Right lobe of liver (tissue), 6 donors: ENCODE measurements at regions not wholly inside any gene's neighbourhood (a gene's known extent, or its start where the extent isn't known, plus 50 kb on each side); places are given as distances from the start of the nearest gene placed in this dataset.

Source experiments
- ATAC-seq, 4 donors: fragments of 200-7000 bp; cut with Tn5 transposase; one replicate each; pipeline ENCODE4 v1.9.1; 2020; ENCODE audit warnings: mild to moderate bottlenecking in 4 of 4, moderate library complexity in 4 of 4
- DNase-seq, 3 donors: peaks; one replicate each; pipeline ENCODE4 v3.0.0-alpha.2; 2020
- H3K27ac ChIP-seq, 3 donors: fragments of 200-600 bp; one replicate each; pipeline ENCODE4 v1.8.0; 2022
- H3K27me3 ChIP-seq, 2 donors: fragments of 200-600 bp; one replicate each; pipeline ENCODE4 v1.8.0; 2022
- H3K36me3 ChIP-seq, 4 donors: fragments of 200-600 bp; sonication (generic) in 1 of 4; one replicate each; pipeline versions ENCODE4 v1.5.1 to v1.8.0; 2017 to 2022; ENCODE audit warnings: control low read depth in 1 of 4
- H3K4me1 ChIP-seq, 4 donors: fragments of 200-600 bp; sonication (generic) in 1 of 4; one replicate each; pipeline versions ENCODE4 v1.5.1 to v1.8.0; 2017 to 2022; ENCODE audit warnings: control low read depth in 1 of 4
- H3K4me3 ChIP-seq, 3 donors: fragments of 200-600 bp; one replicate each; pipeline ENCODE4 v1.8.0; 2022
- H3K9me3 ChIP-seq, 4 donors: fragments of 200-600 bp; sonication (generic) in 1 of 4; one replicate each; pipeline versions ENCODE4 v1.5.1 to v1.8.0; 2017 to 2022; ENCODE audit warnings: control low read depth in 1 of 4
- POLR2A ChIP-seq: fragments of 450-650 bp; IDR thresholded peaks from one replicate; pipeline ENCODE4 v1.6.1; 2017; ENCODE audit warnings: antibody characterized with exemption, mild to moderate bottlenecking
- WGBS: methylation state at CpG from one replicate; pipeline ENCODE4 v1.1.6; 2018; ENCODE audit warnings: low coverage, low lambda C conversion rate; ENCODE audit not compliant: insufficient coverage; ENCODE audit errors: missing lambda C conversion rate; 5-methylcytosine and 5-hydroxymethylcytosine counted together
- intact Hi-C, 2 donors: fragments of 100-400 bp; cut with DNase I; formaldehyde crosslinking; loops; one replicate each; pipeline versions ENCODE4 v1.11.2 to v1.14.1; 2022
- TF ChIP-seq, protein P1 (sequence below), 4 donors: fragments of 200-600 bp in 3 of 4; fragments of 450-650 bp in 1 of 4; IDR thresholded peaks; one replicate each; pipeline versions ENCODE4 v1.5.1 to v1.8.0; 2016 to 2022; ENCODE audit warnings: antibody characterized with exemption in 4 of 4, mild to moderate bottlenecking in 2 of 4
- donor health status: DM: no; HTN: yes; CAD: no.
- donor health status: DM: no; HTN: no; CAD: no.
- donor health status: DM: no; HTN: no; CAD: no.
- donor health status: DM: no; HTN: yes; CAD: no.
- donor health status: DM: no; HTN: yes; CAD: no.

DNA sequence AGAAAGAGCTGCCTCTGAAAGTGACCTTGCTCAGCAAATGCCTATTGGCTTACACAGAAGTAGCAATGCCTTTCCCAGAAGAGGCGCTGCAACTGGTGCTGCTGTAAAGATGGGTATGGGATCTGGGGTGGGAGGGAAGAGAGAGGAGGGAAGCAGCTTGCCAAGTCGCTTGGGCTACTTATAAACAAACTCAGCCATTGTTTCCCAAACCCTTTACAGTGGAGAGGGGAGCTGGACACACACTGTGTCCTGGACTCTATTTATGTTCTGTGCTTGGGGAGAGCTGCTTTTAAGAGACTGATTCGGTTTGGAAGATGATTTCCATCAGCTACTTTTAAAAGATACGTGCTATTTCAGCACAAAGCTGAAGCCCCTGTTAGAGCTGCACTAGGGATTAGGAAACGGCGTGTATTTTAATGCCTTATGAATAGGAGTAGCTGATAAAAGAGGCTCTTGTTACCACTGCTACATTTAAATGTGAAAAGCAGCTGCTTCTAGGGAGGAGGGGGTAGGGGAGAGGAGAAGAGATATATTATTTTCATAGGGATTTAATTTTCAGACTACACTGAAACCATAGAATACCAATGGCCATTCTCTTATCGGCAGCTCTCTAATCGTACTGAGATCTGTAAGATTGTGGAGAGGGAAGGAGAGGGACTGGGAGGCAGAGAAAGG, 440.6 kb downstream of the MCTP2 start:
- intact Hi-C loops, result no loop called here
- 23% methylated on average over 8 of the region's 8 CpGs for WGBS
- H3K9me3 ChIP-seq, result no peaks in the 10 kb centered on the region
- H3K27ac ChIP-seq, result peak overlapping the region in 2 of 3 donors; percentile 13 to 21
- H3K27me3 ChIP-seq, result no peaks in the 10 kb centered on the region
- H3K4me3 ChIP-seq, result no peak overlapping the region
- no peaks in the 10 kb centered on the region for H3K36me3 ChIP-seq
- no peaks in the 10 kb centered on the region for H3K4me1 ChIP-seq
- TF ChIP-seq POLR2A, result no peak
- TF ChIP-seq, protein P1, sequence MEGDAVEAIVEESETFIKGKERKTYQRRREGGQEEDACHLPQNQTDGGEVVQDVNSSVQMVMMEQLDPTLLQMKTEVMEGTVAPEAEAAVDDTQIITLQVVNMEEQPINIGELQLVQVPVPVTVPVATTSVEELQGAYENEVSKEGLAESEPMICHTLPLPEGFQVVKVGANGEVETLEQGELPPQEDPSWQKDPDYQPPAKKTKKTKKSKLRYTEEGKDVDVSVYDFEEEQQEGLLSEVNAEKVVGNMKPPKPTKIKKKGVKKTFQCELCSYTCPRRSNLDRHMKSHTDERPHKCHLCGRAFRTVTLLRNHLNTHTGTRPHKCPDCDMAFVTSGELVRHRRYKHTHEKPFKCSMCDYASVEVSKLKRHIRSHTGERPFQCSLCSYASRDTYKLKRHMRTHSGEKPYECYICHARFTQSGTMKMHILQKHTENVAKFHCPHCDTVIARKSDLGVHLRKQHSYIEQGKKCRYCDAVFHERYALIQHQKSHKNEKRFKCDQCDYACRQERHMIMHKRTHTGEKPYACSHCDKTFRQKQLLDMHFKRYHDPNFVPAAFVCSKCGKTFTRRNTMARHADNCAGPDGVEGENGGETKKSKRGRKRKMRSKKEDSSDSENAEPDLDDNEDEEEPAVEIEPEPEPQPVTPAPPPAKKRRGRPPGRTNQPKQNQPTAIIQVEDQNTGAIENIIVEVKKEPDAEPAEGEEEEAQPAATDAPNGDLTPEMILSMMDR (IDR thresholded peaks at IDR 0.05), result no peak
- ATAC-seq, result peak in 3 of 4 donors; percentile 22 to 40 (median 25)
- DNase-seq, result no peak

DNA sequence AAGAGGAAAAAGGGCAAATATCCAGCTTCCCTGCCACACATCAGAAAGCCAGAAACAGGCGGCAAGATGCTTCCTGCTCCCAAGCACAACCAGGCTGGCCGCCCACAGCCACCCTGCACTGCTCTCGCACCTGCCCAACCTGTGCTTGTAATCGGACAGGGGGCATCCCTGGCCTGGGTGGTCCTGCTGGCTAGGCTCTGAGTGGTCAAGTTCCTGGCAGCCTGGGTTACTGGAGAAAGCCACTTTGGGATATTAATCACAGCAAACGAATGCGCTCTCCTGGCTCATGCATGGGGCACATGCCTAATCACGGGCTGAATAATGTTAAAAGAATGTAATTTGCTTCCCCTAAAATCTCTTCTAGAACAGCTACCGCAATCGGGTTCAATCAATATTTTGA, 442.4 kb downstream of the MCTP2 start:
- ATAC-seq (no peak), DNase-seq (no peak)
- Histone ChIP-seq H3K27ac (no peak overlapping the region), H3K27me3 (no peaks in the 10 kb centered on the region), H3K36me3 (no peaks in the 10 kb centered on the region), H3K9me3 (no peaks in the 10 kb centered on the region), H3K4me1 (no peaks in the 10 kb centered on the region), H3K4me3 (no peak overlapping the region)
- intact Hi-C loops, result no loop called here
- TF ChIP-seq POLR2A, result no peak
- TF ChIP-seq, protein P1 (IDR thresholded peaks at IDR 0.05), result no peak
- WGBS, result 56% methylated on average over 8 of the region's 9 CpGs

DNA sequence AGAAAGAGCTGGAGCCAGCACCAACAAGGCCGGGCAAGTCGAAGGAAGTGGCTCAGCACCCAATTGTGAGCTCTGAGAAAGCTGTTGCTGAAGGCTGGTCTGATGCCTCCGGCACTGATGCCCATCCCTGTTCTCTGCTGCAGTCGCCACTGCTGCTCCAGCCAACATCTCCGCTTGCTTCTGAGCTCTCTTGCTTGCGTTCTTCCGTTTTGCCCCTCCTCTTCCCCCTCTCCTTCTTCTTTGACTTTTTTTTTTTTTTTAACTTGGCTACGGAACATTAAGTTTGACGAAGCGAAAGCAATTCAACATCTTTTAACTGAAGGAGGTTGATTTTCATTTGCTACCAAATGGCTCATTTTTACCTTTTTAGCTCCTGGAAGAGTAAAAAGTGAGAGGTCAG, 442.9 kb downstream of the MCTP2 start:
- WGBS, result 54% methylated on average over 9 of the region's 10 CpGs
- no peak for TF ChIP-seq POLR2A
- TF ChIP-seq, protein P1 (IDR thresholded peaks at IDR 0.05), result no peak
- Histone ChIP-seq H3K36me3 (no peaks in the 10 kb centered on the region), H3K4me3 (no peak overlapping the region), H3K4me1 (no peaks in the 10 kb centered on the region), H3K9me3 (no peaks in the 10 kb centered on the region), H3K27me3 (no peaks in the 10 kb centered on the region), H3K27ac (no peak overlapping the region)
- no peak for DNase-seq
- no peak for ATAC-seq
- intact Hi-C loops, result no loop called here

DNA sequence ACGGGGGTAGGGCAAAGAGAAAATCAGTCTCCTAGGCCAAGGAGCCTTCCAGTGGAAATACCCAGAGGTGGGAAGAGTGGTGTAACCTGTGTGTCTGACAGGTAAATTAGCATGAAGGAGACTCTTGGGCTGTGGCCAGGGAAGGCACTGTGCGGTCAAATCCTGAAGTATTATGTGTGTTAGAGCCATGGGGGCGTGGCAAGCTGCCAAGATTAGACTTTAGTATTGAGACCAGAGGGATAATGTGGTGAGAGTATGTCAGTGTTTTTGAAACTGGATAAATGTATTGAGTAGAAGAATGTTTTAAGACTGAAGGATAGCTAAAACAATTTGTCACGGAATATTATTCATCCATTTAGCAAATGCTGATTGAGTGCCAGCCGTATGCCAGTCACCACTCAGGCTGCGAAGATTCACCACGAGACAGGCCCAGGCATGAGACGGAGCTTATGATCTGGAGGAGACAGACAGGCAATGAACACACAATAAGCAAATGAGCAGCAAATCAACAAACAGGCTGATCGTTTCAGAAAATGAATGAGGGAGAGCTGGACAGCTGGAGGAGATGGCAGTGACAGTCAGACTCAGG, 445.9 kb downstream of the MCTP2 start:
- intact Hi-C loops, result no loop called here
- Histone ChIP-seq H3K4me3 (no peak overlapping the region), H3K36me3 (no peaks in the 10 kb centered on the region), H3K27me3 (no peaks in the 10 kb centered on the region), H3K4me1 (no peaks in the 10 kb centered on the region), H3K27ac (no peak overlapping the region), H3K9me3 (no peaks in the 10 kb centered on the region)
- ATAC-seq (no peak), DNase-seq (no peak)
- no peak for TF ChIP-seq POLR2A
- TF ChIP-seq, protein P1 (IDR thresholded peaks at IDR 0.05), result no peak
- 66% methylated on average over 9 of the region's 9 CpGs for WGBS
